ENCODE measurements at regions not wholly inside any gene's neighbourhood (a gene's known extent, or its start where the extent isn't known, plus 50 kb on each side); places are given as distances from the start of the nearest gene placed in this dataset.
A peak's percentile ranks its signal among the peaks of the same experiment; 100 is the strongest.

DNA sequence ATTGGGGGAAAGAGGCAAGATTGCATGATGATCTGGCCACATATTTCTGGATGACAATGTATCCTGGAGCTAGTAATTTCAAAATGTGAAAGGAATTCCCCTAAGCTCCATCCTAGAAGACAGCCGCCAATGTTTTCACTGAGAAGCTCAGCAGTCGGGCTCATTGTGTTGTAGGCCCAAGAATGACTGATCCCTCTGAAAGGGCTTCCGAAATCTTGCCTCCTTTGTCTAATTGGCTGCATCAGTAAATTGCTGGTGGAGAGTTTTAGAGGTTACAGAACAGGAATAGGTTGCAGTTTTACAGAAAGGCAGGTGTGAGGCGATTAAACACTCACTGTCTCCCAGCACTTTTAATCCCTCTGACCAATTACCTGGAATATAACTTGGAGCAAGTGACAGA lies 464.1 kb upstream of the SALL1 start:
- H3K36me3 ChIP-seq (ENCODE audit: control insufficient read depth, insufficient read depth, low read length), result no peaks in the 10 kb centered on the region
- no peak for DNase-seq
- no peak overlapping the region for H3K4me3 ChIP-seq (ENCODE audit: low read length)
- no CpG with 5 or more reads among the region's 4 CpGs for WGBS (ENCODE audit: insufficient coverage)
- H3K27me3 ChIP-seq (ENCODE audit: control insufficient read depth, insufficient read depth, low read length), result no peaks in the 10 kb centered on the region
- no peak overlapping the region for H3K27ac ChIP-seq (ENCODE audit: low read length)
- no peaks in the 10 kb centered on the region for H3K9me3 ChIP-seq (replicated peaks; ENCODE audit: control insufficient read depth, low read depth, low read length)
- H3K4me1 ChIP-seq (ENCODE audit: control insufficient read depth, insufficient read depth, low read length), result no peaks in the 10 kb centered on the region

DNA sequence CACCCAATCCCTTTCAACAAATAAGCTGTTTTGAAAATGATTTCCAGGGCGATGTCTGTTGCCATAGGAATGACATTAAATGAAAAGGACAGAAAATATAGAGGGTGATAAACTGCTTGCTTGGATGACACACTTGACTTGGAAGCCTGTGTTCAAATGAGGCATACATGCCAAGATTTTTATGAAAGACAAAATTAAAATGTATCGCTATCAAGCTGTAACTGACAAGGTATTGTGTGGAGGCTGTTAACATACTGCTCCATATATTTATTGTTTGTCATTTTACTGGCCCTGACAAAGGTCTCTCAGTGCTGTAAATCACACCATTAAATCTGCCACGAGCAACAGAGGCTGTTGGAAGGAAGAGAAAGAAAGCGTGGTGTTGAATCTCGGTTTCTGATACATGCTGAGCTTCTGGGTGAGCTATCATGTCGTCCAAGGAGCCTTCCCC lies 456.2 kb upstream of the SALL1 start:
- Histone ChIP-seq H3K9me3 (replicated peaks; ENCODE audit: control insufficient read depth, low read depth, low read length) (no peaks in the 10 kb centered on the region), H3K4me3 (ENCODE audit: low read length) (no peak overlapping the region), H3K36me3 (ENCODE audit: control insufficient read depth, insufficient read depth, low read length) (no peaks in the 10 kb centered on the region), H3K27ac (ENCODE audit: low read length) (no peak overlapping the region), H3K27me3 (ENCODE audit: control insufficient read depth, insufficient read depth, low read length) (no peaks in the 10 kb centered on the region), H3K4me1 (ENCODE audit: control insufficient read depth, insufficient read depth, low read length) (no peaks in the 10 kb centered on the region)
- peak; percentile 44 for DNase-seq
- 0% methylated on average over 2 of the region's 6 CpGs for WGBS (ENCODE audit: insufficient coverage)

DNA sequence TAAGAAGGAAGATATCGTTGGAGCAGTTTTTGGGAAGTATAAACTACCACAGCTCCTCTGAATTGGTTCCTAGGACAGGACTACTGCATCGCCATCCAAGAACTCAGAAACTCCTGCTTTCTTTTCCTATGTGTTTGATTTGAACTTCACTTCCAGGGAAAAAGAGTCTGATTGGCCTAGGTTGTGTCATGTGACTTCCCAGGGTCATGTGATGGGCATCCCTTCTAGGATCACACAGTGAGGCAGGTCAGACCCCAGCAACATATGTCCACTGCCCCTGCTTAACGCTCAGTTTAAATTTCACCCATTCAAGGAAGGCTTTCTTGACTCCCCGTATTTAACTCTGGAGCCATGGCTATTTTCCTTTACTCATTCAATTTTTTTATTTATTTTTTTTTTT lies 445.2 kb upstream of the SALL1 start:
- H3K27ac ChIP-seq (ENCODE audit: low read length), result no peak overlapping the region
- H3K36me3 ChIP-seq (ENCODE audit: control insufficient read depth, insufficient read depth, low read length), result no peaks in the 10 kb centered on the region
- H3K9me3 ChIP-seq (replicated peaks; ENCODE audit: control insufficient read depth, low read depth, low read length), result no peaks in the 10 kb centered on the region
- H3K27me3 ChIP-seq (ENCODE audit: control insufficient read depth, insufficient read depth, low read length), result no peaks in the 10 kb centered on the region
- 100% methylated on average over 2 of the region's 4 CpGs for WGBS (ENCODE audit: insufficient coverage)
- H3K4me3 ChIP-seq (ENCODE audit: low read length), result no peak overlapping the region
- H3K4me1 ChIP-seq (ENCODE audit: control insufficient read depth, insufficient read depth, low read length), result no peaks in the 10 kb centered on the region
- no peak for DNase-seq

DNA sequence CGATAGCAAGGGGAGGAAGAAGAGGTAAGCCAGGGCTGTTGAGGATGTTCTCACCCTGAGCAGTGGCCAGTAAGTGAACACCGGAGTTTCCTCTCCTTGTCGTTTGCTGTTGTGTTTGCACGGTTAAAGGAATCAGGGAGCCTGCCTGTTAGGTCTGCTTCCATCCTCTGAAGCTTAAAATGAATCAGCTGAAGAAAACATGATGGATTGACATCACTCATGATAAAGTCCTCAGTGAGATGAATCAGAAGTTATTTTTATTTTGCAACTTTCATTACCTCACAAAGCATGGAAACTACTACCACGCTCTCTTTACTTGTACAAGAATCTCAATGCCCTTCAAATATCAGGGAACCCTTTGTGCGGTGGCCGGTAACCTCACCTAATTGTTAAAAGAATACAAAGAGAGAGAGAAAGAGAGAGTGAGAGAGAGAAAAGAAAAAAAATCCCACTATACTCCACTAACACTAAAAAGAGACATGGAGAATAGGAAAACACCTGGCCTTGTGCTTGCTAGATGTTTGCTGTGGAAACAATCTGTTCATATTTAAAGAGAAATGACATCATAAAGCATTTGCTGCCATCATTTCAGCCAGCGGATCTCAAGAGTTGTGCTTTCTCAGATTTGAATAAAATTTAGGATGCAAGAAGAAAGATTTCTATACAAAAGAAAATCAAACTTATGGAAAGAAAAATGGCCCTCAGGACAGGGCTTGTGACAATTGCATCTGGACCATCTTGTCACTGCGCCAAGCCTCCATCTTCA lies 441.6 kb upstream of the SALL1 start:
- H3K9me3 ChIP-seq (replicated peaks; ENCODE audit: control insufficient read depth, low read depth, low read length), result no peaks in the 10 kb centered on the region
- H3K27ac ChIP-seq (ENCODE audit: low read length), result no peak overlapping the region
- no peaks in the 10 kb centered on the region for H3K4me1 ChIP-seq (ENCODE audit: control insufficient read depth, insufficient read depth, low read length)
- no peaks in the 10 kb centered on the region for H3K36me3 ChIP-seq (ENCODE audit: control insufficient read depth, insufficient read depth, low read length)
- no peak overlapping the region for H3K4me3 ChIP-seq (ENCODE audit: low read length)
- DNase-seq, result peak; percentile 79
- no peaks in the 10 kb centered on the region for H3K27me3 ChIP-seq (ENCODE audit: control insufficient read depth, insufficient read depth, low read length)
- 11% methylated on average over 3 of the region's 9 CpGs for WGBS (ENCODE audit: insufficient coverage)

DNA sequence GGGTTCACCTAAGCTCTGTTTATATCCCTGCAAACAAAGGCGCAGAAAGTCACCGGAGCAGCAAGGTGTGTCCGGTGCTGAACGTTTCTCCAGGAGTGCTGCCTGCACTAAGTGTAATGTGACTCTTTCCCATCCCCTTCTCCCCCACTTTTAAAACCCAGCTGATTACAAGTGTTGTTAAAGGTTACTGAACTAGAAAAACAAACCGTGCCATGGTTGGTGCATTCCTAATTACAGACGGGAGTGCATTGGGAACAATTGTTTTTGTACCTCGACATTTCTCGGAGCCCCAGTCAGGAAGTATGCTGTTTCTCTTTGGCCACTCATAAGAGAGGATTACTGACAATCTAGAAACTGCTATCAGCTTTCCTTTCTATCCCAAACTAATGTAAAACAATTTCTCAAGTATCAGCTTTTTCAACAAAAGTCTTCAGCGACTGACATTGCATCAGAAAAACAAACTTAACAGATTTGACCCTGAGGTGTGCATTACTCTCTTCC lies 441.0 kb upstream of the SALL1 start:
- Histone ChIP-seq H3K9me3 (replicated peaks; ENCODE audit: control insufficient read depth, low read depth, low read length) (no peaks in the 10 kb centered on the region), H3K27ac (ENCODE audit: low read length) (no peak overlapping the region), H3K4me1 (ENCODE audit: control insufficient read depth, insufficient read depth, low read length) (no peaks in the 10 kb centered on the region), H3K4me3 (ENCODE audit: low read length) (no peak overlapping the region), H3K27me3 (ENCODE audit: control insufficient read depth, insufficient read depth, low read length) (no peaks in the 10 kb centered on the region), H3K36me3 (ENCODE audit: control insufficient read depth, insufficient read depth, low read length) (no peaks in the 10 kb centered on the region)
- DNase-seq, result no peak
- WGBS (ENCODE audit: insufficient coverage), result 0% methylated on average over 3 of the region's 9 CpGs

DNA sequence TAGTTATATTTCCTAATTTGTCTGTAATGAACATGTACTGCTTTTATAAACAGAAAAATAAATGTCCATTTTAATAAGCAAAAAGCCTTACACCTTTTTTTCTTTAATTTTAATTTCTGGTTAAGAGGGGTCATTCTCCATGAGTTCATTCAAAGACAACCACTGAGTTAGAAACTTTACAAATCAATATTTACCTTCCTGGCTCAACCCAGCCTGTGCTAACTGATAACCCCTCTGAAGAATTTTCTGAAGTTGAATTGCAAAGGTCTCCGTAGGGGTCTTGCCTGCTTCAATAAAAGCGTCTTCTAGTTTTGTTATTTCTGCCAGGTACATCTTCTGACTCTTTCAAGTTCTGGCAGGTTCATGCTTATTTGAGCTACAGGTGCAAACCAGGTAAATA lies 440.4 kb upstream of the SALL1 start:
- Histone ChIP-seq H3K4me3 (ENCODE audit: low read length) (no peak overlapping the region), H3K27me3 (ENCODE audit: control insufficient read depth, insufficient read depth, low read length) (no peaks in the 10 kb centered on the region), H3K9me3 (replicated peaks; ENCODE audit: control insufficient read depth, low read depth, low read length) (no peaks in the 10 kb centered on the region), H3K4me1 (ENCODE audit: control insufficient read depth, insufficient read depth, low read length) (no peaks in the 10 kb centered on the region), H3K36me3 (ENCODE audit: control insufficient read depth, insufficient read depth, low read length) (no peaks in the 10 kb centered on the region), H3K27ac (ENCODE audit: low read length) (no peak overlapping the region)
- no peak for DNase-seq
- 20% methylated on average over 2 of the region's 2 CpGs for WGBS (ENCODE audit: insufficient coverage)

DNA sequence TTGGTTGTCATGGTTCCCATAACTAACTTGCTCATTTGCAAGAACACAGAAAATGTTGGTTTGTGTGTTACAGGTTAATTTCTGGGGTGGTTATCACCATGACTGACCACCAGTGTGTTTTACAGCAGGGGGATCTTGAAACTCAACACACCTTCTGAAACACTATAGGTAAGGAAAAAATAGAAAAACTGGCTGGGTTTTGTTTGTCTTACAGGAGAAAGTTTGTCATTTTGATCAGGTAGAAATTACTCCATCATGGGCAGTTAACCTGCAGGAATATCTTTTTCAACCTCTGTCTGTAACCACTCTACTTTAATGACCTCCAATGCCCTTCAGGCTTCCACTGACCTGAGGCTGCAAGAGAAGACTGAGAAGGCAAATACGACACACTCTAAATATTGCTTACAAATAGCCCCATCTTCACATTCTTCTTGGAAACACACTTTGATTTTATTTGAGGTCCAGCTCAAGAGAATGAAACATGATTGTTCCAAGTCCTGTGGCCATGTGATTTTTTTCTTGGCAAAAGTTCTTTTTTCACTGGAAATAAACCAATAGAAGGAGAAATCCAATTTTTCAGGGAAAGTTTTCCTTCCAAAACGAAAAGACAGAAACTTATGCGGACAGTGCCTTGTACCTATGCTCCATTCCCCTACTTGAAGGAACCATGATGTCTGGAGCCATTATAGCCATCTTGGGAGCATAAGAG lies 428.7 kb upstream of the SALL1 start:
- Histone ChIP-seq H3K27me3 (ENCODE audit: control insufficient read depth, insufficient read depth, low read length) (no peaks in the 10 kb centered on the region), H3K27ac (ENCODE audit: low read length) (no peak overlapping the region), H3K36me3 (ENCODE audit: control insufficient read depth, insufficient read depth, low read length) (no peaks in the 10 kb centered on the region), H3K9me3 (replicated peaks; ENCODE audit: control insufficient read depth, low read depth, low read length) (no peaks in the 10 kb centered on the region), H3K4me1 (ENCODE audit: control insufficient read depth, insufficient read depth, low read length) (no peaks in the 10 kb centered on the region), H3K4me3 (ENCODE audit: low read length) (no peak overlapping the region)
- DNase-seq, result peak; percentile 90
- WGBS (ENCODE audit: insufficient coverage), result no CpG with 5 or more reads among the region's 3 CpGs

DNA sequence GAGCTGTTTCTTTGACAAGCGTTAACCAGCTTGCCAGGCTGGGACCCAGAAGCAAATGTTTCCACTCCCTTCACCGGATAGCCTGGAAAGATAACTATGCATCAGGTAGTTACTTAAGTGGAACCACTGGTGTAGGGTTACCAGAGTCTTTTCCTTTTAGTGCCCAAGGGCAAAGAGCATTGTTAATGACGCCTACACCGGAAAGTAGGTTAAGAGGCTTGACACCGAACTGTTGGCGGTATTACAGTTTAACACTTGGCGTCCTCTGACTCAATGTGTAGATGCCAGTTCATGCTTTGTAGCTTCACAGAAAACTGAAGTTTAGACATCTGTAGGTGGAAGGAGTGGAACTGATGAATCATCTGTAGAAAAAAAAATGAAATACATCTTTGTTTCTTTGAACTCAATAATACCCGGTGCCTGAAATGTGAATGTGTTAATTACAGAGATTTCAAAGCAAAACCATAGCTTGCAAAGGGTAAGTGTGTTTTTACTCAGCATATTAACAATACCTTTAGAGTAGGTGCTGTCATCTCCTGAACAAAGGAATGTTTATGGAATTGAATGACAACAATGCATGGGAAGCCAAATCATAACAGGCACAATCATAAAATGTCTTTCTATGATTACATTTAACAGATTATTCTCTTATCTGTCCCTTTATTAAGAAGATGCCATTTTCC lies 426.7 kb upstream of the SALL1 start:
- Histone ChIP-seq H3K27ac (ENCODE audit: low read length) (no peak overlapping the region), H3K27me3 (ENCODE audit: control insufficient read depth, insufficient read depth, low read length) (no peaks in the 10 kb centered on the region), H3K4me3 (ENCODE audit: low read length) (no peak overlapping the region), H3K36me3 (ENCODE audit: control insufficient read depth, insufficient read depth, low read length) (no peaks in the 10 kb centered on the region), H3K9me3 (replicated peaks; ENCODE audit: control insufficient read depth, low read depth, low read length) (no peaks in the 10 kb centered on the region), H3K4me1 (ENCODE audit: control insufficient read depth, insufficient read depth, low read length) (no peaks in the 10 kb centered on the region)
- 34% methylated on average over 7 of the region's 8 CpGs for WGBS (ENCODE audit: insufficient coverage)
- DNase-seq, result no peak

DNA sequence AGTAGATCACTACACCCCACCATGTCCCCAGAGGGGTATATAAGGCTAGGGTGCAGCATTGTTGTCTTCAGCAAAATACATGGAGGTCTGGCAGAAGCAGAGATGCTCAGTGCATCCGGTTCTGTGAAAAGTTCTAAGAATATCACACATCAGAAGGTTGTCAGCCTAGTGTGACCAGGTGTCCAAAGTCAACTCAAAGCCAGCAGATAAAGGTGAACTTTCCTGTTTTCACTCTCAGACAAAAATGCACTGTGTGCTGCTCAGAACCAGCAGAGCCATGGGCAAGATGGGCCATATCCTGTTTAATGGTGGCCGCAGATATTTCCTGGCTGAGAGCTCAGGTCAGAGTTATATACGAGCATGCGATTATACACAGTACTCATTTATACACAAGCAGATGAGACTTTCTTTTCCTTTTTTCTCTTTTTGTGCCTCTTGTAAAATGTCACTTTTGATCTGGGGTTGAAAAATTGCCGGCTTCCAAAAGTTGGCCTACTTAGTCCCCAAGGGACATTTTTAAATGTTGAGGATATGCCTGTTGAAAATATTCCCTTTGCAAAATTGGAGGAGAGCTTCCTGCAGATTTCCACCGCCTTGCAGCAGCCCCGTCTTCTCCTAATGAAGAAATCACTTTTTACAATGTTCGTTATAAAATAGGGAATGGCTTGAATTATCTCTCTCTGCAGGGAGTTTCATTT lies 425.6 kb upstream of the SALL1 start:
- WGBS (ENCODE audit: insufficient coverage), result no CpG with 5 or more reads among the region's 8 CpGs
- DNase-seq, result peak; percentile 56

DNA sequence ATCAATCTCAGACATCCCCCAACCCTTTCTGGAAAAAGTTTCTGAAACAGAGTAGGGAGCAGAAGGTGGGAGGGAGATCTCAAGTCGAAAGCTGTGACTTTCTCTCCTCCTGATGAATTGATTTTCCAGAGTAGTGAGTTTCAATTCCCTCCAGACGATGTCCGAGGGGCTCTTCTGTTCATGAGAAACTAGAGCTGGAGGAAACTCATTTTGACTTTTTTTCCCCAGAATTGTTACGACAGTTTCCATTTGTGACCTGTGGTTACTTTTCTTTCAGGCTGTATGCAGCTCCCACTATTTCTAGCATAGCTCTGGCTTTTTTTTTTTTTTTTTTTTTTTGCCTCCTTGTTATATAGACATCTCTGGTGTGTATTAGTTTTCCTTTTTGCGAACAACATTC lies 422.1 kb upstream of the SALL1 start:
- Histone ChIP-seq H3K27me3 (ENCODE audit: control insufficient read depth, insufficient read depth, low read length) (no peaks in the 10 kb centered on the region), H3K9me3 (replicated peaks; ENCODE audit: control insufficient read depth, low read depth, low read length) (no peaks in the 10 kb centered on the region), H3K4me1 (ENCODE audit: control insufficient read depth, insufficient read depth, low read length) (no peaks in the 10 kb centered on the region), H3K4me3 (ENCODE audit: low read length) (no peak overlapping the region), H3K36me3 (ENCODE audit: control insufficient read depth, insufficient read depth, low read length) (no peaks in the 10 kb centered on the region), H3K27ac (ENCODE audit: low read length) (no peak overlapping the region)
- 45% methylated on average over 2 of the region's 5 CpGs for WGBS (ENCODE audit: insufficient coverage)
- DNase-seq, result peak; percentile 27

More for the DNA sequence above, 425.6 kb upstream of the SALL1 start:
- Histone ChIP-seq H3K9me3 (replicated peaks; ENCODE audit: control insufficient read depth, low read depth, low read length) (no peaks in the 10 kb centered on the region), H3K36me3 (ENCODE audit: control insufficient read depth, insufficient read depth, low read length) (no peaks in the 10 kb centered on the region), H3K27me3 (ENCODE audit: control insufficient read depth, insufficient read depth, low read length) (no peaks in the 10 kb centered on the region), H3K4me3 (ENCODE audit: low read length) (no peak overlapping the region), H3K4me1 (ENCODE audit: control insufficient read depth, insufficient read depth, low read length) (no peaks in the 10 kb centered on the region), H3K27ac (ENCODE audit: low read length) (no peak overlapping the region)
